A549 (cell line): ENCODE measurements at regions not wholly inside any gene's neighbourhood (a gene's known extent, or its start where the extent isn't known, plus 50 kb on each side); places are given as distances from the start of the nearest gene placed in this dataset.

Experiments used
- CBX8 ChIP-seq: fragments of 200-600 bp; sonication (generic); IDR thresholded peaks from 2 replicates; pipeline ENCODE4 v1.6.1; 2016
- CHD2 ChIP-seq: fragments of 150-350 bp; IDR thresholded peaks from 2 replicates; pipeline ENCODE4 v1.6.1; 2014; ENCODE audit warnings: low read length; ENCODE audit not compliant: partially characterized antibody
- CTCF ChIP-seq: fragments of >200 bp; sonication (Bioruptor Twin); formaldehyde crosslinking; IDR thresholded peaks from 3 replicates; pipeline ENCODE4 v1.5.1; 2016
- E2F6 ChIP-seq: IDR thresholded peaks from 2 replicates; pipeline ENCODE4 v1.6.1; 2012; ENCODE audit warnings: low read depth, borderline replicate concordance
- EP300 ChIP-seq, 2 experiments: fragments of >200 bp; sonication (Bioruptor Twin); formaldehyde crosslinking; IDR thresholded peaks; 2 replicates in 1 of 2; 3 replicates in 1 of 2; pipeline ENCODE4 v1.6.1; 2016 to 2017
- HEYL ChIP-seq: fragments of 250-450 bp; sonication (Bioruptor Pico); IDR thresholded peaks from 2 replicates; pipeline ENCODE4 v1.8.0; 2021; ENCODE audit warnings: mild to moderate bottlenecking, moderate library complexity
- JUN ChIP-seq, 2 experiments: fragments of >200 bp; sonication (Bioruptor Twin); formaldehyde crosslinking; IDR thresholded peaks; 2 replicates in 1 of 2; 3 replicates in 1 of 2; pipeline ENCODE4 v1.6.1; 2016 to 2017
- JUNB ChIP-seq: fragments of >200 bp; sonication (Bioruptor Twin); formaldehyde crosslinking; IDR thresholded peaks from 2 replicates; pipeline ENCODE4 v1.6.1; 2016
- MAZ ChIP-seq: fragments of 150-350 bp; IDR thresholded peaks from 2 replicates; pipeline ENCODE4 v1.6.1; 2014; ENCODE audit warnings: antibody characterized with exemption, low read depth, low read length, borderline replicate concordance
- POLR2A ChIP-seq: IDR thresholded peaks from 2 replicates; pipeline ENCODE4 v1.6.1; 2012; ENCODE audit warnings: mild to moderate bottlenecking, low read length
- REST ChIP-seq: fragments of 200-600 bp; sonication (generic); IDR thresholded peaks from 2 replicates; pipeline ENCODE4 v1.6.1; 2016; ENCODE audit warnings: antibody characterized with exemption, mild to moderate bottlenecking, moderate library complexity
- RFX5 ChIP-seq: fragments of 450-650 bp; IDR thresholded peaks from 2 replicates; pipeline ENCODE4 v1.7.1; 2014; ENCODE audit warnings: antibody characterized with exemption, mild to moderate bottlenecking, moderate library complexity
- SMC3 ChIP-seq: fragments of >200 bp; sonication (Bioruptor Twin); formaldehyde crosslinking; IDR thresholded peaks from 3 replicates; pipeline ENCODE4 v1.6.1; 2018; ENCODE audit warnings: inconsistent platforms

- TF ChIP-seq EP300 (IDR thresholded peaks at IDR 0.05) (no peak), MAZ (no peak), CTCF (no peak), SMC3 (no peak), POLR2A (no peak), E2F6 (no peak), CHD2 (no peak), RFX5 (no peak), CBX8 (no peak), JUNB (no peak), JUN (IDR thresholded peaks at IDR 0.05) (no peak), HEYL (CRISPR knock-in tag) (no peak), REST (no peak)
These were observed 473.9 kb upstream of the EEF2KMT start for GRCh38 chr16:5571446-5571845.
